ENCODE measurements at regions not wholly inside any gene's neighbourhood (a gene's known extent, or its start where the extent isn't known, plus 50 kb on each side); places are given as distances from the start of the nearest gene placed in this dataset.
"Not testable (repeated sequence)": the region's sequence is repeated elsewhere in the genome, so short reads cannot be mapped to it uniquely, and the experiment has no call there.

- H3K4me3 Mint-ChIP-seq: no peak overlapping the region
- H3K27ac ChIP-seq (ENCODE audit: low read depth in 1 of 2, low read length in 2 of 2): no peak overlapping the region
- no peaks in the 10 kb centered on the region for H4K20me1 ChIP-seq (ENCODE audit: insufficient read depth, low read length)
- H3K4me2 ChIP-seq (replicated peaks; ENCODE audit: extremely low read depth, low read length, poor library complexity, severe bottlenecking): no peak overlapping the region
- H3K36me3 ChIP-seq (replicated peaks in 1 of 2; ENCODE audit: control insufficient read depth in 1 of 2, insufficient read depth in 2 of 2, low read length in 2 of 2): no peaks in the 10 kb centered on the region
- 80% methylated on average over 1 of the region's 5 CpGs for WGBS (ENCODE audit: insufficient coverage)
- H3K27me3 Mint-ChIP-seq (ENCODE audit: low read depth in 3 of 3): peaks cover 0 to 2% (median 0%) of the 10 kb centered on the region in 3 donors
- H3K4me3 ChIP-seq (replicated peaks in 1 of 3; ENCODE audit: low read depth in 2 of 3, low read length in 3 of 3): no peak overlapping the region
- H3K9me3 ChIP-seq (replicated peaks in 1 of 2; ENCODE audit: control insufficient read depth in 1 of 2, insufficient read depth in 1 of 2, low read length in 2 of 2): no peaks in the 10 kb centered on the region
- intact Hi-C loops (cut with micrococcal nuclease): no loop called here
- H3K27me3 ChIP-seq (ENCODE audit: control insufficient read depth in 2 of 2, insufficient read depth in 2 of 2, low read length in 2 of 2): no peaks in the 10 kb centered on the region
- H3K36me3 Mint-ChIP-seq: no peaks in the 10 kb centered on the region
- H3K4me1 Mint-ChIP-seq: no peaks in the 10 kb centered on the region
- no peak for TF ChIP-seq CTCF (IDR thresholded peaks at IDR 0.05)
- H3K27ac Mint-ChIP-seq: no peak overlapping the region
- no peak for DNase-seq
- no peak overlapping the region for H2AFZ ChIP-seq (ENCODE audit: insufficient read depth, low read depth, low read length, poor library complexity, severe bottlenecking)
- no peaks in the 10 kb centered on the region for H3K4me1 ChIP-seq (ENCODE audit: control insufficient read depth in 1 of 2, insufficient read depth in 2 of 2, low read length in 2 of 2)
- H3K9ac ChIP-seq (ENCODE audit: insufficient read depth, low read length, poor library complexity, severe bottlenecking): no peak overlapping the region
- peaks cover 0 to 5% (median 0%) of the 10 kb centered on the region in 7 donors for H3K9me3 Mint-ChIP-seq
- no peaks in the 10 kb centered on the region for H3K79me2 ChIP-seq (ENCODE audit: insufficient read depth, low read length)
These were observed 98.9 kb upstream of the SPATA31D4 start for GRCh38 chr9:81829195-81829882.

GRCh38 chr9:81830431-81830830 lies 97.8 kb upstream of the SPATA31D4 start:
- H3K4me2 ChIP-seq (replicated peaks; ENCODE audit: extremely low read depth, low read length, poor library complexity, severe bottlenecking); H2AFZ ChIP-seq (ENCODE audit: insufficient read depth, low read depth, low read length, poor library complexity, severe bottlenecking); H3K9me3 ChIP-seq (replicated peaks in 1 of 2; ENCODE audit: control insufficient read depth in 1 of 2, insufficient read depth in 1 of 2, low read length in 2 of 2); H3K27ac Mint-ChIP-seq; H3K36me3 Mint-ChIP-seq; H3K4me3 ChIP-seq (replicated peaks in 1 of 3; ENCODE audit: low read depth in 2 of 3, low read length in 3 of 3); H3K27ac ChIP-seq (ENCODE audit: low read depth in 1 of 2, low read length in 2 of 2); H3K4me1 Mint-ChIP-seq; DNase-seq; H3K9ac ChIP-seq (ENCODE audit: insufficient read depth, low read length, poor library complexity, severe bottlenecking); H3K79me2 ChIP-seq (ENCODE audit: insufficient read depth, low read length); H3K4me1 ChIP-seq (ENCODE audit: control insufficient read depth in 1 of 2, insufficient read depth in 2 of 2, low read length in 2 of 2); H3K9me3 Mint-ChIP-seq; H3K4me3 Mint-ChIP-seq; H3K36me3 ChIP-seq (replicated peaks in 1 of 2; ENCODE audit: control insufficient read depth in 1 of 2, insufficient read depth in 2 of 2, low read length in 2 of 2); H4K20me1 ChIP-seq (ENCODE audit: insufficient read depth, low read length); H3K27me3 Mint-ChIP-seq (ENCODE audit: low read depth in 3 of 3); H3K27me3 ChIP-seq (ENCODE audit: control insufficient read depth in 2 of 2, insufficient read depth in 2 of 2, low read length in 2 of 2); intact Hi-C loops (cut with micrococcal nuclease): not testable (repeated sequence)
- 100% methylated on average over 4 of the region's 8 CpGs for WGBS (ENCODE audit: insufficient coverage)
